ENCODE measurements at regions not wholly inside any gene's neighbourhood (a gene's known extent, or its start where the extent isn't known, plus 50 kb on each side); places are given as distances from the start of the nearest gene placed in this dataset.

- no peak overlapping the region for H3K27ac ChIP-seq (ENCODE audit: low read length)
- no peak overlapping the region for H3K9ac ChIP-seq (ENCODE audit: low read length)
- H3K9me2 ChIP-seq (ENCODE audit: insufficient read depth, low read length): no peaks in the 10 kb centered on the region
- H2AFZ ChIP-seq (ENCODE audit: low read depth, low read length): no peak overlapping the region
- H3K4me3 ChIP-seq (ENCODE audit: low read length): no peak overlapping the region
- H3K4me2 ChIP-seq (ENCODE audit: low read length): no peak overlapping the region
- H4K20me1 ChIP-seq (ENCODE audit: insufficient read depth): no peaks in the 10 kb centered on the region
- H3F3A ChIP-seq (ENCODE audit: insufficient read depth, low read length, poor library complexity, severe bottlenecking): no peaks in the 10 kb centered on the region
- no peaks in the 10 kb centered on the region for H3K27me3 ChIP-seq (ENCODE audit: insufficient read depth, low read depth, low read length)
- no peaks in the 10 kb centered on the region for H3K79me2 ChIP-seq (replicated peaks; ENCODE audit: insufficient read depth, low read length)
- no peak for TF ChIP-seq EP300 (conservative IDR thresholded peaks at IDR 0.05; ENCODE audit: poor library complexity, severe bottlenecking)
- no peak for TF ChIP-seq CTCF (IDR thresholded peaks at IDR 0.05; ENCODE audit: poor library complexity, severe bottlenecking)
- no peak for TF ChIP-seq SMC3 (conservative IDR thresholded peaks at IDR 0.05; ENCODE audit: poor library complexity)
- no peak for TF ChIP-seq POLR2AphosphoS5 (IDR thresholded peaks at IDR 0.05)
- TF ChIP-seq EZH2 (IDR thresholded peaks at IDR 0.05; ENCODE audit: borderline replicate concordance, insufficient read depth, low read length, poor library complexity, severe bottlenecking): no peak
- no peak for TF ChIP-seq TAF1 (IDR thresholded peaks at IDR 0.05; ENCODE audit: low read depth)
- TF ChIP-seq RAD21 (conservative IDR thresholded peaks at IDR 0.05): no peak
- no peak for TF ChIP-seq MXI1 (conservative IDR thresholded peaks at IDR 0.05; ENCODE audit: poor library complexity, severe bottlenecking)
- no peak for TF ChIP-seq REST (IDR thresholded peaks at IDR 0.05; ENCODE audit: borderline replicate concordance)
- H3K9me3 ChIP-seq (ENCODE audit: low read length): no peaks in the 10 kb centered on the region
- no peaks in the 10 kb centered on the region for H3K36me3 ChIP-seq (ENCODE audit: insufficient read depth, low read length)
These were observed 73.3 kb upstream of the NT5C1B start for GRCh38 chr2:18662689-18663088.

- Histone ChIP-seq H4K20me1 (ENCODE audit: insufficient read depth) (no peaks in the 10 kb centered on the region), H3K4me3 (ENCODE audit: low read length) (no peak overlapping the region), H3K27ac (ENCODE audit: low read length) (no peak overlapping the region), H3K9me3 (ENCODE audit: low read length) (no peaks in the 10 kb centered on the region), H3K27me3 (ENCODE audit: insufficient read depth, low read depth, low read length) (no peaks in the 10 kb centered on the region), H3K9ac (ENCODE audit: low read length) (no peak overlapping the region), H2AFZ (ENCODE audit: low read depth, low read length) (no peak overlapping the region), H3K4me2 (ENCODE audit: low read length) (no peak overlapping the region), H3F3A (ENCODE audit: insufficient read depth, low read length, poor library complexity, severe bottlenecking) (no peaks in the 10 kb centered on the region), H3K36me3 (ENCODE audit: insufficient read depth, low read length) (no peaks in the 10 kb centered on the region), H3K79me2 (replicated peaks; ENCODE audit: insufficient read depth, low read length) (no peaks in the 10 kb centered on the region), H3K9me2 (ENCODE audit: insufficient read depth, low read length) (no peaks in the 10 kb centered on the region)
- no peak for TF ChIP-seq EZH2 (IDR thresholded peaks at IDR 0.05; ENCODE audit: borderline replicate concordance, insufficient read depth, low read length, poor library complexity, severe bottlenecking)
These were observed 70.5 kb upstream of the NT5C1B start for GRCh38 chr2:18659915-18660314.

GRCh38 chr2:18656048-18656447 lies 66.7 kb upstream of the NT5C1B start:
- no peaks in the 10 kb centered on the region for H3F3A ChIP-seq (ENCODE audit: insufficient read depth, low read length, poor library complexity, severe bottlenecking)
- H3K27ac ChIP-seq (ENCODE audit: low read length): no peak overlapping the region
- no peak overlapping the region for H2AFZ ChIP-seq (ENCODE audit: low read depth, low read length)
- no peaks in the 10 kb centered on the region for H3K79me2 ChIP-seq (replicated peaks; ENCODE audit: insufficient read depth, low read length)
- no peaks in the 10 kb centered on the region for H3K36me3 ChIP-seq (ENCODE audit: insufficient read depth, low read length)
- H3K27me3 ChIP-seq (ENCODE audit: insufficient read depth, low read depth, low read length): no peaks in the 10 kb centered on the region
- no peak for TF ChIP-seq TAF1 (IDR thresholded peaks at IDR 0.05; ENCODE audit: low read depth)
- TF ChIP-seq REST (IDR thresholded peaks at IDR 0.05; ENCODE audit: borderline replicate concordance): no peak
- TF ChIP-seq RAD21 (conservative IDR thresholded peaks at IDR 0.05): no peak
- TF ChIP-seq MXI1 (conservative IDR thresholded peaks at IDR 0.05; ENCODE audit: poor library complexity, severe bottlenecking): no peak
- no peak for TF ChIP-seq CTCF (IDR thresholded peaks at IDR 0.05; ENCODE audit: poor library complexity, severe bottlenecking)
- TF ChIP-seq EP300 (conservative IDR thresholded peaks at IDR 0.05; ENCODE audit: poor library complexity, severe bottlenecking): no peak
- TF ChIP-seq POLR2AphosphoS5 (IDR thresholded peaks at IDR 0.05): no peak
- no peak for TF ChIP-seq SMC3 (conservative IDR thresholded peaks at IDR 0.05; ENCODE audit: poor library complexity)
- no peak for TF ChIP-seq EZH2 (IDR thresholded peaks at IDR 0.05; ENCODE audit: borderline replicate concordance, insufficient read depth, low read length, poor library complexity, severe bottlenecking)
- no peaks in the 10 kb centered on the region for H3K9me2 ChIP-seq (ENCODE audit: insufficient read depth, low read length)
- no peak overlapping the region for H3K9ac ChIP-seq (ENCODE audit: low read length)
- no peak overlapping the region for H3K4me2 ChIP-seq (ENCODE audit: low read length)
- no peak overlapping the region for H3K4me3 ChIP-seq (ENCODE audit: low read length)
- no peaks in the 10 kb centered on the region for H4K20me1 ChIP-seq (ENCODE audit: insufficient read depth)
- no peaks in the 10 kb centered on the region for H3K9me3 ChIP-seq (ENCODE audit: low read length)

All from neural cell (in vitro differentiated cells).